ENCODE measurements at regions not wholly inside any gene's neighbourhood (a gene's known extent, or its start where the extent isn't known, plus 50 kb on each side); places are given as distances from the start of the nearest gene placed in this dataset.

- Histone ChIP-seq H3K27me3 (no peaks in the 10 kb centered on the region), H3K36me3 (no peaks in the 10 kb centered on the region), H3K9me3 (ENCODE audit: low read depth) (no peaks in the 10 kb centered on the region), H3K4me3 (no peak overlapping the region), H3K4me1 (ENCODE audit: low read depth) (peaks cover 13% of the 10 kb centered on the region), H3K27ac (no peak overlapping the region)
- no peak for TF ChIP-seq CTCF (IDR thresholded peaks at IDR 0.05; ENCODE audit: low read depth, low read length)
- DNase-seq (ENCODE audit: low read depth in 1 of 2, low spot score in 1 of 2): no peak
Measured at GRCh38 chr20:55194947-55195346, 719.6 kb downstream of the DOK5 start.

- Histone ChIP-seq H3K9me3 (ENCODE audit: low read depth) (no peaks in the 10 kb centered on the region), H3K4me3 (no peak overlapping the region), H3K27me3 (no peaks in the 10 kb centered on the region), H3K4me1 (ENCODE audit: low read depth) (peaks cover 25% of the 10 kb centered on the region), H3K27ac (no peak overlapping the region), H3K36me3 (no peaks in the 10 kb centered on the region)
- no peak for DNase-seq (ENCODE audit: low read depth in 1 of 2, low spot score in 1 of 2)
- no peak for TF ChIP-seq CTCF (IDR thresholded peaks at IDR 0.05; ENCODE audit: low read depth, low read length)
Measured at GRCh38 chr20:55186228-55186627, 710.8 kb downstream of the DOK5 start.

- Histone ChIP-seq H3K4me1 (ENCODE audit: low read depth) (peaks cover 24% of the 10 kb centered on the region), H3K36me3 (no peaks in the 10 kb centered on the region), H3K9me3 (ENCODE audit: low read depth) (no peaks in the 10 kb centered on the region), H3K4me3 (no peak overlapping the region), H3K27ac (no peak overlapping the region), H3K27me3 (no peaks in the 10 kb centered on the region)
- TF ChIP-seq CTCF (IDR thresholded peaks at IDR 0.05; ENCODE audit: low read depth, low read length): no peak
- no peak for DNase-seq (ENCODE audit: low read depth in 1 of 2, low spot score in 1 of 2)
Measured at GRCh38 chr20:55175081-55175480, 699.7 kb downstream of the DOK5 start.

GRCh38 chr20:55174635-55175034 is 699.2 kb downstream of the DOK5 start:
- no peak for TF ChIP-seq CTCF (IDR thresholded peaks at IDR 0.05; ENCODE audit: low read depth, low read length)

DNA sequence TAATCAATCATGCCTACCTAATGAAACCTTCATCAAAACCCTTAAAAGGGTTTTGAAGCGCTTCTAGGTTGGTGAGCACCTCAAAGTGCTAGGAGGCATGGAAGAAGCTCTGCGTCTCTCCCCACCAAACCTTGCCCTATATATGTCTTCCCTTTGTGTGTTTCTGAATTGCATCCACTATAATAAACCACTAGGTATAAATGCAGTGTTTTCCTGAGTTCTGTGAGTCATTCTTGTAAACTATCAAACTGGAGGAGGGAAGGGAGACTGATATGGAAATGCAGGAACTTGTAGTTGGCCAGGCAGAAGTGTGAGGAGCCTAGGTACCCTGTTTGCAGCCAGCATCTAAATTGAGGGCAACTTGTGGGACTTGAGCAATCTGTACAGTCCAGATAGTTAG is 698.8 kb downstream of the DOK5 start:
- no peaks in the 10 kb centered on the region for H3K27me3 ChIP-seq
- no peak overlapping the region for H3K27ac ChIP-seq
- TF ChIP-seq CTCF (IDR thresholded peaks at IDR 0.05; ENCODE audit: low read depth, low read length): no peak
- H3K9me3 ChIP-seq (ENCODE audit: low read depth): no peaks in the 10 kb centered on the region
- H3K4me1 ChIP-seq (ENCODE audit: low read depth): peaks cover 24% of the 10 kb centered on the region
- H3K4me3 ChIP-seq: no peak overlapping the region
- no peak for DNase-seq (ENCODE audit: low read depth in 1 of 2, low spot score in 1 of 2)
- H3K36me3 ChIP-seq: no peaks in the 10 kb centered on the region

More at GRCh38 chr20:55174635-55175034, 699.2 kb downstream of the DOK5 start:
- H3K4me3 ChIP-seq: no peak overlapping the region
- DNase-seq (ENCODE audit: low read depth in 1 of 2, low spot score in 1 of 2): no peak
- peaks cover 24% of the 10 kb centered on the region for H3K4me1 ChIP-seq (ENCODE audit: low read depth)
- H3K9me3 ChIP-seq (ENCODE audit: low read depth): no peaks in the 10 kb centered on the region
- no peaks in the 10 kb centered on the region for H3K27me3 ChIP-seq
- no peak overlapping the region for H3K27ac ChIP-seq
- H3K36me3 ChIP-seq: no peaks in the 10 kb centered on the region

DNA sequence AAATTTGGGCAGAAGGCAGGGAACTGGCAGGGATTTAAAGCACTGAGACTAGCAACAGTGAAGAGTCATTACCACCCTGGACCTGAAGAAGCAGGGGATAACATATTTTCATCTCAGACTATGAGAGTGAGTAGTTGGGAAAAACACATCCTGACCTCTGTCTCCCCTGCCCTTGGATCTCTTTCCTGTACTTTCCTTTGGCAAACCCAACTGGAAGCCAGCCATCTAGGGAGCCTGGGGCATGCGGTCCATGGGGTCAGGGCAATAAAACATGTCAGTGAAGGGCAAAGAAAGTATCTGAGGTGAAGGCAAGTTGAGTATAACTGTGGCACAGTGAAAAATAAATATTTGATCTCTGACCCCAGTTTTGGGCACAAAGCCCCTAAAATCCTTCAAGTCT is 698.2 kb downstream of the DOK5 start:
- Histone ChIP-seq H3K4me1 (ENCODE audit: low read depth) (peaks cover 22% of the 10 kb centered on the region), H3K9me3 (ENCODE audit: low read depth) (no peaks in the 10 kb centered on the region), H3K36me3 (no peaks in the 10 kb centered on the region), H3K27ac (no peak overlapping the region), H3K4me3 (no peak overlapping the region), H3K27me3 (no peaks in the 10 kb centered on the region)
- no peak for TF ChIP-seq CTCF (IDR thresholded peaks at IDR 0.05; ENCODE audit: low read depth, low read length)
- no peak for DNase-seq (ENCODE audit: low read depth in 1 of 2, low spot score in 1 of 2)
